ENCODE measurements at regions not wholly inside any gene's neighbourhood (a gene's known extent, or its start where the extent isn't known, plus 50 kb on each side); places are given as distances from the start of the nearest gene placed in this dataset.

GRCh38 chr7:25850216-25850615 is 301.8 kb upstream of the NFE2L3 start:
- TF ChIP-seq CTCF (IDR thresholded peaks at IDR 0.05) (no peak), POLR2A (IDR thresholded peaks at IDR 0.05) (no peak)
